Tibial nerve (tissue), 4 donors: ENCODE measurements at regions not wholly inside any gene's neighbourhood (a gene's known extent, or its start where the extent isn't known, plus 50 kb on each side); places are given as distances from the start of the nearest gene placed in this dataset.

Source experiments
- DNase-seq, 2 donors: peaks; one replicate each; pipeline ENCODE4 v3.0.0-alpha.2; 2019; ENCODE audit warnings: low spot score in 2 of 2
- H3K27ac ChIP-seq, 4 donors: fragments of 200-600 bp; sonication (generic) in 3 of 4; one replicate each; pipeline ENCODE4 v1.5.1; 2017 to 2019; ENCODE audit warnings: mild to moderate bottlenecking in 1 of 4
- H3K27me3 ChIP-seq, 2 donors: fragments of 200-600 bp; sonication (generic) in 1 of 2; one replicate each; pipeline versions ENCODE4 v1.5.1 to v1.6.0; 2017 to 2019
- H3K36me3 ChIP-seq, 3 donors: fragments of 200-600 bp; sonication (generic); one replicate each; pipeline ENCODE4 v1.5.1; 2018 to 2019
- H3K4me1 ChIP-seq, 4 donors: fragments of 200-600 bp; sonication (generic) in 3 of 4; one replicate each; pipeline ENCODE4 v1.5.1; 2017 to 2019
- H3K4me3 ChIP-seq, 4 donors: fragments of 200-600 bp; sonication (generic) in 3 of 4; one replicate each; pipeline ENCODE4 v1.5.1; 2017 to 2019; ENCODE audit warnings: mild to moderate bottlenecking in 1 of 4, moderate library complexity in 1 of 4
- H3K9me3 ChIP-seq, 4 donors: fragments of 200-600 bp; sonication (generic) in 3 of 4; one replicate each; pipeline ENCODE4 v1.5.1; 2017 to 2019
- CTCF ChIP-seq, 5 experiments: fragments of 200-600 bp in 3 of 5; fragments of 450-650 bp in 2 of 5; sonication (generic) in 3 of 5; IDR thresholded peaks; one replicate each; pipeline ENCODE4 v1.5.1; 2016 to 2019; ENCODE audit warnings: antibody characterized with exemption in 5 of 5, mild to moderate bottlenecking in 3 of 5, moderate library complexity in 2 of 5
- EP300 ChIP-seq, 2 donors: sonication (generic); formaldehyde crosslinking; IDR thresholded peaks; one replicate each; pipeline ENCODE4 v1.6.1; 2017; ENCODE audit warnings: antibody characterized with exemption in 2 of 2, mild to moderate bottlenecking in 1 of 2
- POLR2A ChIP-seq, 2 donors: fragments of 450-650 bp; IDR thresholded peaks; one replicate each; pipeline ENCODE4 v1.6.1; 2017; ENCODE audit warnings: antibody characterized with exemption in 2 of 2, mild to moderate bottlenecking in 2 of 2, moderate library complexity in 2 of 2
- WGBS, 2 donors: methylation state at CpG; one replicate each; pipeline ENCODE4 v1.1.5; 2018; 5-methylcytosine and 5-hydroxymethylcytosine counted together

- Histone ChIP-seq H3K4me3 (no peak overlapping the region), H3K36me3 (no peaks in the 10 kb centered on the region), H3K9me3 (peaks cover 0 to 5% (median 0%) of the 10 kb centered on the region in 4 donors), H3K4me1 (peaks cover 0 to 21% (median 3%) of the 10 kb centered on the region in 4 donors), H3K27me3 (no peaks in the 10 kb centered on the region), H3K27ac (no peak overlapping the region)
- no peak for DNase-seq
- TF ChIP-seq CTCF (IDR thresholded peaks at IDR 0.05) (no peak), POLR2A (IDR thresholded peaks at IDR 0.05) (no peak), EP300 (IDR thresholded peaks at IDR 0.05) (no peak)
- 58 to 71% methylated on average over 3 of the region's 3 CpGs for WGBS, 2 donors
Observed at GRCh38 chr15:72967397-72967796, 84.9 kb upstream of the NEO1 start.

GRCh38 chr15:72966641-72967040, 85.6 kb upstream of the NEO1 start:
- DNase-seq = no peak
- Histone ChIP-seq H3K4me1 (peaks cover 0 to 13% (median 0%) of the 10 kb centered on the region in 4 donors), H3K27ac (no peak overlapping the region), H3K36me3 (no peaks in the 10 kb centered on the region), H3K9me3 (peaks cover 0 to 9% (median 0%) of the 10 kb centered on the region in 4 donors), H3K27me3 (no peaks in the 10 kb centered on the region), H3K4me3 (no peak overlapping the region)
- TF ChIP-seq EP300 (IDR thresholded peaks at IDR 0.05) = no peak
- TF ChIP-seq POLR2A (IDR thresholded peaks at IDR 0.05) = no peak
- no peak for TF ChIP-seq CTCF (IDR thresholded peaks at IDR 0.05)
- 57 to 58% methylated on average over 5 of the region's 5 CpGs for WGBS, 2 donors

- no peaks in the 10 kb centered on the region for H3K27me3 ChIP-seq
- no peak for DNase-seq
- 73 to 76% methylated on average over 3 of the region's 3 CpGs for WGBS, 2 donors
- H3K9me3 ChIP-seq = peaks cover 0 to 9% (median 0%) of the 10 kb centered on the region in 4 donors
- TF ChIP-seq EP300 (IDR thresholded peaks at IDR 0.05) (no peak), POLR2A (IDR thresholded peaks at IDR 0.05) (no peak), CTCF (IDR thresholded peaks at IDR 0.05) (no peak)
- H3K4me1 ChIP-seq = peaks cover 0 to 4% (median 0%) of the 10 kb centered on the region in 4 donors
- no peaks in the 10 kb centered on the region for H3K36me3 ChIP-seq
- H3K27ac ChIP-seq = no peak overlapping the region
- H3K4me3 ChIP-seq = no peak overlapping the region
Observed at GRCh38 chr15:72965671-72966070, 86.6 kb upstream of the NEO1 start.

- Histone ChIP-seq H3K4me3 (no peak overlapping the region), H3K27ac (no peak overlapping the region), H3K9me3 (peaks cover 0 to 9% (median 0%) of the 10 kb centered on the region in 4 donors), H3K27me3 (no peaks in the 10 kb centered on the region), H3K36me3 (no peaks in the 10 kb centered on the region), H3K4me1 (no peaks in the 10 kb centered on the region)
- DNase-seq = no peak
- 76 to 96% methylated on average over 1 of the region's 1 CpG for WGBS, 2 donors
- TF ChIP-seq POLR2A (IDR thresholded peaks at IDR 0.05) = no peak
- TF ChIP-seq EP300 (IDR thresholded peaks at IDR 0.05) = no peak
- no peak for TF ChIP-seq CTCF (IDR thresholded peaks at IDR 0.05)
Observed at GRCh38 chr15:72964542-72964941, 87.7 kb upstream of the NEO1 start.

GRCh38 chr15:72964135-72964534, 88.1 kb upstream of the NEO1 start:
- TF ChIP-seq EP300 (IDR thresholded peaks at IDR 0.05) (no peak), CTCF (IDR thresholded peaks at IDR 0.05) (no peak), POLR2A (IDR thresholded peaks at IDR 0.05) (no peak)
- DNase-seq = no peak
- no peak overlapping the region for H3K27ac ChIP-seq
- no peaks in the 10 kb centered on the region for H3K27me3 ChIP-seq
- H3K9me3 ChIP-seq = peaks cover 0 to 9% (median 0%) of the 10 kb centered on the region in 4 donors
- H3K4me1 ChIP-seq = no peaks in the 10 kb centered on the region
- no peaks in the 10 kb centered on the region for H3K36me3 ChIP-seq
- H3K4me3 ChIP-seq = no peak overlapping the region
